GM23338 (cell line): ENCODE measurements at regions not wholly inside any gene's neighbourhood (a gene's known extent, or its start where the extent isn't known, plus 50 kb on each side); places are given as distances from the start of the nearest gene placed in this dataset.

Experiments used
- CREB1 ChIP-seq: fragments of 250-450 bp; sonication (Bioruptor Pico); IDR thresholded peaks from 2 replicates; pipeline ENCODE4 v1.5.0; 2020; ENCODE audit warnings: low read depth, mild to moderate bottlenecking, moderate library complexity
- EZH2 ChIP-seq: fragments of 200-600 bp; sonication (generic); IDR thresholded peaks from one replicate; pipeline ENCODE4 v1.8.0; 2017; ENCODE audit warnings: antibody characterized with exemption, mild to moderate bottlenecking, low read depth; ENCODE audit not compliant: unreplicated experiment
- POLR2AphosphoS5 ChIP-seq: IDR thresholded peaks from 2 replicates; pipeline ENCODE4 v1.6.1; 2016; ENCODE audit warnings: antibody characterized with exemption, low read depth
- REST ChIP-seq: IDR thresholded peaks from one replicate; pipeline ENCODE4 v1.6.1; 2018; ENCODE audit warnings: antibody characterized with exemption; ENCODE audit not compliant: unreplicated experiment
- STAT1 ChIP-seq: IDR thresholded peaks from one replicate; pipeline ENCODE4 v1.6.1; 2016; ENCODE audit warnings: antibody characterized with exemption; ENCODE audit not compliant: unreplicated experiment
- ZNF331 ChIP-seq: fragments of 250-450 bp; sonication (Bioruptor Pico); IDR thresholded peaks from 2 replicates; pipeline ENCODE4 v1.5.0; 2020; ENCODE audit warnings: low read depth, mild to moderate bottlenecking, moderate library complexity
- ZNF462 ChIP-seq: fragments of 250-450 bp; sonication (Bioruptor Pico); IDR thresholded peaks from 2 replicates; pipeline ENCODE4 v1.5.0; 2020; ENCODE audit warnings: mild to moderate bottlenecking, moderate library complexity

DNA sequence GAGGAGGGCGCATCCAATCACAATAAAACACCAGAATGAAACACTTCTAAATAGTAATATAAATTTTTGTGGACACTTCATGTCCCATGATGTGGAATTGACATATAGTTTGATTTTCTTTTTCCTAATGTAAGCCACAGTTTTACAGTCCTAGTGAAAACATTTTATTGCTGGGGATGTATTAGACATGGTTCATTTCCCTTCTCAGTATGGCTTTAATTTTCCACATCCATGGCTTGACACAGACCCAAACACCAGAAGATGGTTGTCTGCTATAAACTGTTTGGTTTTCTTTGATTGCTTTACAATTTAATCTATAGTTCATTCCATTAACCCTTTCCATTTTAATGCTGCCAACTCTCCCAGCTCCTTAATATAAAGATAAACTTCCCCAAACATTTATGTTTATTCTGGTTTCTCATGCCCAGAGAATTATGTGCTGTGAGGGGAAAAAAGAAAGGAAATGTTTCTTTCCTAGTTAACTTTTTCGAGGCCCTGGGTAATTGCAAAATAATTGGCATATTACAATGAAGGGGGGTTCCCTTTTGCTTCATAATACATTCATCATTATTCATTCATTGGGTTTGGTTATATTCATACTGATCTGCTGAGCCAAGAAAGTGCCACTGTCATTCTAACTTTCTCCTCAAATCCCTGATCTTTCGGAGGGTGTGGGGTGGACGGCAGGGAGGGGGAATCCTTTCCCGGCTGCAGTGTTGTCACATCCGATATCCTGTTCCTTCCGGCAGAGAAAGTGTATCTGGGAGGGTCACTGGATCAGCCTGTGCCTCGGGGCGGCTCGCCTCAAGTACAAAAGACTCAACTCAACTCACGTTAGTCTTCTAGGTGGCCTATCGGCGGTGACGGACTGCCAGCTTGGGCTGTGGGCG is 127.6 kb upstream of the TFAP2D start (continued):
- TF ChIP-seq ZNF462: no peak
- no peak for TF ChIP-seq REST
- TF ChIP-seq EZH2: no peak
- TF ChIP-seq CREB1: no peak
- TF ChIP-seq STAT1: no peak
- no peak for TF ChIP-seq POLR2AphosphoS5
- no peak for TF ChIP-seq ZNF331 (CRISPR knock-in tag)
